GM12878 (cell line): ENCODE measurements at regions not wholly inside any gene's neighbourhood (a gene's known extent, or its start where the extent isn't known, plus 50 kb on each side); places are given as distances from the start of the nearest gene placed in this dataset.

Experiments used
- ATAC-seq: fragments of 200-7000 bp; cut with Tn5 transposase; 3 replicates; pipeline ENCODE4 v1.9.1; 2020; ENCODE audit warnings: mild to moderate bottlenecking, moderate library complexity
- BruUV-seq: library from RNA; stranded (reverse); fragments of 400-500 nt; replicated peaks from 2 replicates; lab custom pipeline; 2021; lab: Mats Ljungman, UMichigan
- CTCF ChIA-PET: fragments of 300-600 bp; sonication (Branson Sonifier 250); formaldehyde crosslinking; extraction: SDS; loops from one replicate; lab custom pipeline; 2021; ENCODE audit warnings: inconsistent platforms; lab: Yijun Ruan, JAX
- POLR2A ChIA-PET: fragments of 350-600 bp; formaldehyde crosslinking; extraction: SDS; loops from one replicate; lab custom pipeline; 2021; ENCODE audit warnings: inconsistent platforms; lab: Charles Lee
- RAD21 ChIA-PET: fragments of 300-600 bp; sonication (Branson Sonifier 250); formaldehyde crosslinking; loops from one replicate; lab custom pipeline; 2023; ENCODE audit warnings: antibody characterized with exemption; ENCODE audit not compliant: unreplicated experiment; lab: Charles Lee
- SMC1A ChIA-PET: fragments of 300-600 bp; sonication (Branson Sonifier 250); formaldehyde crosslinking; loops from one replicate; lab custom pipeline; 2023; ENCODE audit not compliant: unreplicated experiment, uncharacterized antibody; lab: Charles Lee
- DNase-seq: peaks from one replicate; pipeline ENCODE4 v3.0.0-alpha.2; 2011; ENCODE audit warnings: low read depth, low spot score
- FAIRE-seq: peaks from 3 replicates; lab custom pipeline; 2011; peaks lifted over from hg19 to GRCh38; lab: Jason Lieb, UNC
- H2AFZ ChIP-seq: 2 replicates; pipeline ENCODE4 v1.6.0; 2011; ENCODE audit warnings: low read depth, low read length, control low read depth; ENCODE audit not compliant: control insufficient read depth
- H3K27ac ChIP-seq: 2 replicates; pipeline ENCODE4 v1.5.1; 2011; ENCODE audit warnings: control low read depth; ENCODE audit not compliant: control insufficient read depth, insufficient read depth
- H3K27me3 ChIP-seq, 2 experiments: replicated peaks in 1 of 2; 2 replicates each; pipeline versions ENCODE4 v1.6.0 to v1.6.1; 2011; ENCODE audit warnings: low read length in 1 of 2; ENCODE audit not compliant: control insufficient read depth in 2 of 2, insufficient read depth in 2 of 2
- H3K36me3 ChIP-seq, 2 experiments: 2 replicates each; pipeline ENCODE4 v1.5.1; 2011; ENCODE audit warnings: low read length in 1 of 2; ENCODE audit not compliant: control insufficient read depth in 2 of 2, insufficient read depth in 2 of 2
- H3K4me1 ChIP-seq: 2 replicates; pipeline ENCODE4 v1.6.1; 2011; ENCODE audit warnings: mild to moderate bottlenecking, low read length, moderate library complexity, mixed read lengths; ENCODE audit not compliant: control insufficient read depth, insufficient read depth
- H3K4me2 ChIP-seq: 2 replicates; pipeline ENCODE4 v1.6.0; 2011; ENCODE audit warnings: control low read depth; ENCODE audit not compliant: control insufficient read depth, insufficient read depth
- H3K4me3 ChIP-seq: fragments of 200-600 bp; sonication (generic); 2 replicates; pipeline ENCODE4 v1.5.1; 2016
- H3K79me2 ChIP-seq: 2 replicates; pipeline ENCODE4 v1.6.0; 2011; ENCODE audit warnings: low read length; ENCODE audit not compliant: control insufficient read depth, insufficient read depth
- H3K9ac ChIP-seq: 2 replicates; pipeline ENCODE4 v1.8.0; 2011; ENCODE audit warnings: low read length, control low read depth, mixed read lengths; ENCODE audit not compliant: control insufficient read depth, insufficient read depth
- H3K9me3 ChIP-seq: replicated peaks from 3 replicates; pipeline ENCODE4 v1.5.1; 2011; ENCODE audit warnings: mild to moderate bottlenecking, low read length; ENCODE audit not compliant: control insufficient read depth, insufficient read depth
- H4K20me1 ChIP-seq: 2 replicates; pipeline ENCODE4 v1.6.0; 2011; ENCODE audit not compliant: control insufficient read depth, insufficient read depth
- ATF2 ChIP-seq: IDR thresholded peaks from 2 replicates; pipeline ENCODE4 v1.6.1; 2012; ENCODE audit warnings: low read length, inconsistent platforms
- ATF3 ChIP-seq: IDR thresholded peaks from 2 replicates; pipeline ENCODE4 v1.6.1; 2011; ENCODE audit warnings: low read depth, mild to moderate bottlenecking, low read length, moderate library complexity, borderline replicate concordance; ENCODE audit errors: extremely low read depth
- DPF2 ChIP-seq: fragments of 450-650 bp; IDR thresholded peaks from 2 replicates; pipeline ENCODE4 v1.6.1; 2017; ENCODE audit warnings: mild to moderate bottlenecking
- FOXK2 ChIP-seq: fragments of 450-650 bp; IDR thresholded peaks from 2 replicates; pipeline ENCODE4 v1.6.1; 2017; ENCODE audit warnings: mild to moderate bottlenecking, moderate library complexity
- IKZF2 ChIP-seq, 2 experiments: fragments of 450-650 bp; IDR thresholded peaks; 2 replicates each; pipeline ENCODE4 v1.6.1; 2017; ENCODE audit warnings: mild to moderate bottlenecking in 2 of 2, moderate library complexity in 2 of 2
- POLR2A ChIP-seq: IDR thresholded peaks from 2 replicates; pipeline ENCODE4 v1.6.1; 2011; ENCODE audit warnings: low read depth, mild to moderate bottlenecking, low read length
- RB1 ChIP-seq: fragments of 450-650 bp; formaldehyde crosslinking; IDR thresholded peaks from 2 replicates; pipeline ENCODE4 v1.6.1; 2017; ENCODE audit warnings: mild to moderate bottlenecking, borderline replicate concordance
- SUPT20H ChIP-seq: IDR thresholded peaks from 2 replicates; pipeline ENCODE4 v1.6.1; 2011; ENCODE audit warnings: low read depth, mild to moderate bottlenecking, low read length, moderate library complexity, borderline replicate concordance; ENCODE audit not compliant: control insufficient read depth
- WRNIP1 ChIP-seq: IDR thresholded peaks from 2 replicates; pipeline ENCODE4 v1.6.1; 2011; ENCODE audit warnings: low read depth, low read length, improper control_type of control experiment, borderline replicate concordance
- WGBS: methylation state at CpG from one replicate; pipeline ENCODE4 v1.1.6; 2016; ENCODE audit warnings: low lambda C conversion rate; ENCODE audit not compliant: insufficient replicate concordance, insufficient coverage; ENCODE audit errors: missing lambda C conversion rate; 5-methylcytosine and 5-hydroxymethylcytosine counted together
- in situ Hi-C: fragments of 300-500 bp; cut with MboI; formaldehyde crosslinking; loops from 9 replicates; pipeline ENCODE4 v1.14.3; 2018; ENCODE audit warnings: mixed read lengths
- intact Hi-C: fragments of 100-400 bp; cut with micrococcal nuclease; formaldehyde crosslinking; loops from one replicate; pipeline ENCODE4 v1.14.2; 2022; ENCODE audit not compliant: unreplicated experiment

- H3K27me3 ChIP-seq: no peaks in the 10 kb centered on the region
- BruUV-seq: no TSS peak
- intact Hi-C loops: no loop called here
- no peak overlapping the region for H3K4me3 ChIP-seq
- ChIA-PET RAD21 (interaction anchor here (0.8 kb wide), 1 partner anchor 12 kb away, joined by 5 read pairs; no protein-coding TSS in a partner anchor), SMC1A (interaction anchor here (0.8 to 1.5 kb wide), 6 partner anchors 9 to 139 kb away, joined by 3 to 6 read pairs (median 4); no protein-coding TSS in a partner anchor), CTCF (no interaction called here), POLR2A (no interaction called here)
- no peaks in the 10 kb centered on the region for H3K9me3 ChIP-seq
- no peak overlapping the region for H3K4me2 ChIP-seq
- no peak for ATAC-seq
- H3K9ac ChIP-seq: no peak overlapping the region
- H3K4me1 ChIP-seq: no peaks in the 10 kb centered on the region
- 72% methylated on average over 7 of the region's 7 CpGs for WGBS
- FAIRE-seq: no peak
- TF ChIP-seq SUPT20H (no peak), ATF3 (no peak), IKZF2 (IDR thresholded peaks at IDR 0.05) (no peak), WRNIP1 (no peak), ATF2 (no peak), RB1 (no peak), FOXK2 (no peak), DPF2 (no peak), POLR2A (no peak)
- no peaks in the 10 kb centered on the region for H4K20me1 ChIP-seq
- no peak overlapping the region for H2AFZ ChIP-seq
- in situ Hi-C loops: no loop called here
- no peak for DNase-seq
- H3K27ac ChIP-seq: no peak overlapping the region
- H3K79me2 ChIP-seq: no peaks in the 10 kb centered on the region
- no peaks in the 10 kb centered on the region for H3K36me3 ChIP-seq
Observed at GRCh38 chr1:234751678-234752077, 141.7 kb upstream of the IRF2BP2 start.
